D721Med (cell line): ENCODE measurements at regions not wholly inside any gene's neighbourhood (a gene's known extent, or its start where the extent isn't known, plus 50 kb on each side); places are given as distances from the start of the nearest gene placed in this dataset.

Source experiments
- DNase-seq: peaks from one replicate; pipeline ENCODE4 v3.0.0; 2011; ENCODE audit warnings: low spot score; ENCODE audit not compliant: insufficient read length
- FAIRE-seq: peaks from 2 replicates; lab custom pipeline; 2011; peaks lifted over from hg19 to GRCh38; lab: Jason Lieb, UNC
- TF ChIP-seq, protein P1 (sequence below): IDR thresholded peaks from 2 replicates; pipeline ENCODE4 v1.5.1; 2012; ENCODE audit warnings: mild to moderate bottlenecking, control low read depth; ENCODE audit not compliant: insufficient read depth; ENCODE audit errors: missing control alignments

- DNase-seq, result no peak
- FAIRE-seq, result no peak
- TF ChIP-seq, protein P1, sequence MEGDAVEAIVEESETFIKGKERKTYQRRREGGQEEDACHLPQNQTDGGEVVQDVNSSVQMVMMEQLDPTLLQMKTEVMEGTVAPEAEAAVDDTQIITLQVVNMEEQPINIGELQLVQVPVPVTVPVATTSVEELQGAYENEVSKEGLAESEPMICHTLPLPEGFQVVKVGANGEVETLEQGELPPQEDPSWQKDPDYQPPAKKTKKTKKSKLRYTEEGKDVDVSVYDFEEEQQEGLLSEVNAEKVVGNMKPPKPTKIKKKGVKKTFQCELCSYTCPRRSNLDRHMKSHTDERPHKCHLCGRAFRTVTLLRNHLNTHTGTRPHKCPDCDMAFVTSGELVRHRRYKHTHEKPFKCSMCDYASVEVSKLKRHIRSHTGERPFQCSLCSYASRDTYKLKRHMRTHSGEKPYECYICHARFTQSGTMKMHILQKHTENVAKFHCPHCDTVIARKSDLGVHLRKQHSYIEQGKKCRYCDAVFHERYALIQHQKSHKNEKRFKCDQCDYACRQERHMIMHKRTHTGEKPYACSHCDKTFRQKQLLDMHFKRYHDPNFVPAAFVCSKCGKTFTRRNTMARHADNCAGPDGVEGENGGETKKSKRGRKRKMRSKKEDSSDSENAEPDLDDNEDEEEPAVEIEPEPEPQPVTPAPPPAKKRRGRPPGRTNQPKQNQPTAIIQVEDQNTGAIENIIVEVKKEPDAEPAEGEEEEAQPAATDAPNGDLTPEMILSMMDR, result no peak
These were observed 75.8 kb upstream of the SPATS2L start for GRCh38 chr2:200230716-200231115.

DNA sequence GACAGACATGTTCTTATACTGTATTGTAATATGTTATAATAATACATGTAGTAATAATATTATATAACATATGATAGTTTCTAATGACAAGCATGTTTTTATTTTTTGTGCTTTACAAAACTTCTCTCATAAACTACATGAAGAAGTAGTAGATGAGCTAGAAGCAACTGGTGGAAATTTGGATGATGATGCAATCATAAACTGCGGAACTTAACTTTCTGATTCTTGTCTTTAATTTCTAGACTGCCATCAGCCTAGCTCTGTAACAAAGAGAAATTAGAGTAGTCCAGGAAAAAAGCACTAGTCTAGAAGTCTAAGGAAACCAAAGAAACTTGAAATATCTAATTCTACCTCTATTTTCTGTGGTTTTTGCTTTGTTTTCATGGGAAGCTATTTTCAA, 71.0 kb upstream of the SPATS2L start:
- TF ChIP-seq, protein P1, result no peak
- FAIRE-seq, result no peak
- DNase-seq, result no peak

DNA sequence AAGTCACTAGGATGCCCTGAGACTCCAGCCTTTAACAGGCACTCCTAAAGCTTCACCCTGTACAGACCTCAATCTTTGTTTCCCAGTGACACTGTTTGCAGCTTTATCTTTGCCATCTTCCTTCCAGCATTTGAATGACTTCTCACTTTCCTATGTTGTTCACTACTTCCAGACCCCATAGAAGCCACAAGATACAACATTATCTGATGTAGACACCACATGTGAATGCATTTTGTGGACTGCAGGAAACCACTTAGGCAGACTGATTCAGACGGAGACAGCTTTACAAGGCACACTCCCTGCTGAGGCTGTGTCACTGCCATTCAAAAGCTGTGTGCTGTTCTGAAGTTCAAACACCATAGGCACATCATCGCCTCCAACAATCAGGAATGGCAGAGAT, 67.3 kb upstream of the SPATS2L start:
- DNase-seq, result no peak
- TF ChIP-seq, protein P1, result no peak
- FAIRE-seq, result no peak

DNA sequence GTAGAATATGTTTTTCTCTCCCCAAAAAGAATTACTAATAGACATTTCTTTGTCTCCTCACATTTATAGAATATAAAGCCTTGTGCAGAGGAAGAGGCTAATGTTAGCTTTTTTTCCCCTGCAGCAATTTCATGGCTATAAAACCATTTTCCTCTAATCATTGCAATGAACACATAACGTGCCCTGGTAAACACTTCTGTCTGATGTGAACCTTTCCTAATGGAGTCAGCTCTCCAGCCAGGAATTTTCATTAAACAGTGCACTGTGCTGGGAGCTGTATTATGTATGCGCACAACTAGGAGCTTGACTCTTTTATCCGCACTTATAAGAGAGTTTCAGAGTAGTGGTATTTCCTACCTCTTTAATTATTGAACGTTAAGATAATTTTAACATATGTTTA, 63.9 kb upstream of the SPATS2L start:
- no peak for DNase-seq
- TF ChIP-seq, protein P1, result no peak
- FAIRE-seq, result no peak

GRCh38 chr2:200243441-200243840, 63.1 kb upstream of the SPATS2L start:
- TF ChIP-seq, protein P1, result no peak
- no peak for FAIRE-seq

DNA sequence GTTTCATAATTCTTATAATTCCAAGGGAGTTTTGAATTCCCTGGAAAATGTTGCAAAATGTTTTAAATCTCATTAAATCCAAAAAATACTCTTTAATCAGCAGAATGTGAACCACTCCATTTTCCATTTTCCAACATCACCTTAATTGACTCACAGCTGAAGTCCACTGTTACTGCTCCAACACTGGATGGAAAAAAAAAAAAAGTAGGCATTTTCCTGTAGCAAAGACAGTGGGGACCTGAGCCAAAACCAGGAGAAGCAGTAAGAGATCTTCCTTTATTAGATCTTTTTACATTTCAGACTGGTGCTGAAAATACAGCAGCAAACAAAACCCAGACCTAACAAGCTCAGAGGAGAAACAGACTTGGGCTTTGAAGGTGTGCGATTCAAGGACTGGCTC, 62.4 kb upstream of the SPATS2L start:
- TF ChIP-seq, protein P1, result no peak
- FAIRE-seq (no peak), DNase-seq (no peak)

More at GRCh38 chr2:200243441-200243840, 63.1 kb upstream of the SPATS2L start:
- DNase-seq, result no peak

GRCh38 chr2:200247494-200247893, 59.0 kb upstream of the SPATS2L start:
- FAIRE-seq (no peak), DNase-seq (no peak)
- TF ChIP-seq, protein P1, result no peak
